HG02970 (cell line): ENCODE measurements at regions not wholly inside any gene's neighbourhood (a gene's known extent, or its start where the extent isn't known, plus 50 kb on each side); places are given as distances from the start of the nearest gene placed in this dataset.
A peak's percentile ranks its signal among the peaks of the same experiment; 100 is the strongest.
"Not testable (repeated sequence)": the region's sequence is repeated elsewhere in the genome, so short reads cannot be mapped to it uniquely, and the experiment has no call there.

Source experiments
- ATAC-seq: cut with Tn5 transposase; IDR thresholded peaks from one replicate; pipeline ENCODE4 v1.9.1; 2021; ENCODE audit warnings: mild to moderate bottlenecking, moderate library complexity, moderate number of reproducible peaks; ENCODE audit not compliant: unreplicated experiment, low FRiP score

- no peak for ATAC-seq
Measured at GRCh38 chr10:55203319-55203718, 402.3 kb upstream of the PCDH15 start.

- ATAC-seq: no peak
Measured at GRCh38 chr10:55200020-55200419, 399.0 kb upstream of the PCDH15 start.

- no peak for ATAC-seq
Measured at GRCh38 chr10:55191236-55191860, 390.3 kb upstream of the PCDH15 start.

- no peak for ATAC-seq
Measured at GRCh38 chr10:55183993-55184392, 383.0 kb upstream of the PCDH15 start.

GRCh38 chr10:55180357-55180756 is 379.3 kb upstream of the PCDH15 start:
- ATAC-seq: no peak

- no peak for ATAC-seq
Measured at GRCh38 chr10:55174419-55174818, 373.4 kb upstream of the PCDH15 start.

- no peak for ATAC-seq
Measured at GRCh38 chr10:55169493-55169892, 368.5 kb upstream of the PCDH15 start.

GRCh38 chr10:55168343-55168742 is 367.3 kb upstream of the PCDH15 start:
- ATAC-seq: no peak

GRCh38 chr10:55163388-55163979 is 362.5 kb upstream of the PCDH15 start:
- ATAC-seq: no peak

- ATAC-seq: not testable (repeated sequence)
Measured at GRCh38 chr10:55162321-55162720, 361.3 kb upstream of the PCDH15 start.

GRCh38 chr10:55160655-55161283 is 359.7 kb upstream of the PCDH15 start:
- ATAC-seq: no peak

GRCh38 chr10:55158633-55159032 is 357.6 kb upstream of the PCDH15 start:
- no peak for ATAC-seq

- no peak for ATAC-seq
Measured at GRCh38 chr10:55146032-55146431, 345.0 kb upstream of the PCDH15 start.

GRCh38 chr10:55144001-55144400 is 343.0 kb upstream of the PCDH15 start:
- ATAC-seq: no peak

GRCh38 chr10:55141892-55142291 is 340.9 kb upstream of the PCDH15 start:
- ATAC-seq: no peak

GRCh38 chr10:55137063-55137462 is 336.0 kb upstream of the PCDH15 start:
- no peak for ATAC-seq

GRCh38 chr10:55104738-55105137 is 303.7 kb upstream of the PCDH15 start:
- no peak for ATAC-seq

GRCh38 chr10:55098452-55098851 is 297.4 kb upstream of the PCDH15 start:
- no peak for ATAC-seq

GRCh38 chr10:55091691-55092328 is 290.8 kb upstream of the PCDH15 start:
- ATAC-seq: peak; percentile 60

GRCh38 chr10:55078121-55078520 is 277.1 kb upstream of the PCDH15 start:
- no peak for ATAC-seq

- ATAC-seq: no peak
Measured at GRCh38 chr10:55065185-55065584, 264.2 kb upstream of the PCDH15 start.

- ATAC-seq: no peak
Measured at GRCh38 chr10:55063811-55064210, 262.8 kb upstream of the PCDH15 start.
